VCaP (cell line): ENCODE measurements at regions not wholly inside any gene's neighbourhood (a gene's known extent, or its start where the extent isn't known, plus 50 kb on each side); places are given as distances from the start of the nearest gene placed in this dataset.

Experiments
- H3K27ac ChIP-seq: fragments of 450-650 bp; 2 replicates; pipeline ENCODE4 v1.5.1; 2017
- CTCF ChIP-seq: fragments of 450-650 bp; conservative IDR thresholded peaks from 2 replicates; pipeline ENCODE4 v1.5.1; 2017; ENCODE audit warnings: mild to moderate bottlenecking, moderate library complexity

- no peak overlapping the region for H3K27ac ChIP-seq
- no peak for TF ChIP-seq CTCF
Measured at GRCh38 chr6:133704371-133704770, 184.5 kb upstream of the TCF21 start.

- TF ChIP-seq CTCF, result no peak
- no peak overlapping the region for H3K27ac ChIP-seq
Measured at GRCh38 chr6:133705066-133705465, 183.8 kb upstream of the TCF21 start.

GRCh38 chr6:133705731-133706130, 183.2 kb upstream of the TCF21 start:
- no peak overlapping the region for H3K27ac ChIP-seq
- no peak for TF ChIP-seq CTCF

- TF ChIP-seq CTCF, result no peak
- H3K27ac ChIP-seq, result no peak overlapping the region
Measured at GRCh38 chr6:133707456-133707855, 181.5 kb upstream of the TCF21 start.

GRCh38 chr6:133710826-133711225, 178.1 kb upstream of the TCF21 start:
- no peak for TF ChIP-seq CTCF
- no peak overlapping the region for H3K27ac ChIP-seq

GRCh38 chr6:133715270-133715669, 173.6 kb upstream of the TCF21 start:
- no peak for TF ChIP-seq CTCF

GRCh38 chr6:133724726-133725125, 164.2 kb upstream of the TCF21 start:
- no peak overlapping the region for H3K27ac ChIP-seq
- no peak for TF ChIP-seq CTCF

More at GRCh38 chr6:133715270-133715669, 173.6 kb upstream of the TCF21 start:
- H3K27ac ChIP-seq, result no peak overlapping the region

GRCh38 chr6:133726188-133726587, 162.7 kb upstream of the TCF21 start:
- no peak overlapping the region for H3K27ac ChIP-seq
- no peak for TF ChIP-seq CTCF
